ENCODE measurements at regions not wholly inside any gene's neighbourhood (a gene's known extent, or its start where the extent isn't known, plus 50 kb on each side); places are given as distances from the start of the nearest gene placed in this dataset.
A peak's percentile ranks its signal among the peaks of the same experiment; 100 is the strongest.
"Not testable (repeated sequence)": the region's sequence is repeated elsewhere in the genome, so short reads cannot be mapped to it uniquely, and the experiment has no call there.

DNA sequence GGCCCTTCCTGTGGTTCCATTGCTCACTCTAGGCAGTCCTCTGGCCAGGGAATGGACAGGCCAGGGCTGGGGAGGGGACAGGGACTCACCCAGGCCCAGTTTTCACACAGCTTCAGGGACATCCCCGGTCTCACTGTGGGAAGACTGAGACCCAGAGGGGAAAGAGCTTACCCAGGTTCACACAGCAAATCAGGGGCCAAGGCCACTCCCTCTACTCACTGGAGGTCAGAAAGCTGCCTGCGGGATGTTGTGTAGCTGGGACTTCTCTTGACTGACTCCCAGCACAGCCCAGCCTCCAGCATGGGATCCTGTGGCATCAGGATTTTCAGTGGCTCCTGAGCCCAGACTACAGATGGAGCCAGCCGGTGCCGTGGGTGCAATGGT lies 122.3 kb upstream of the AKAP13 start:
- peak in 1 of 2 donors; percentile 51 for DNase-seq (ENCODE audit: low spot score in 2 of 2)
- H3K4me3 Mint-ChIP-seq, ATAC-seq, H3K4me1 Mint-ChIP-seq, H3K36me3 Mint-ChIP-seq, H3K9me3 Mint-ChIP-seq, H3K27ac Mint-ChIP-seq: not testable (repeated sequence)

DNA sequence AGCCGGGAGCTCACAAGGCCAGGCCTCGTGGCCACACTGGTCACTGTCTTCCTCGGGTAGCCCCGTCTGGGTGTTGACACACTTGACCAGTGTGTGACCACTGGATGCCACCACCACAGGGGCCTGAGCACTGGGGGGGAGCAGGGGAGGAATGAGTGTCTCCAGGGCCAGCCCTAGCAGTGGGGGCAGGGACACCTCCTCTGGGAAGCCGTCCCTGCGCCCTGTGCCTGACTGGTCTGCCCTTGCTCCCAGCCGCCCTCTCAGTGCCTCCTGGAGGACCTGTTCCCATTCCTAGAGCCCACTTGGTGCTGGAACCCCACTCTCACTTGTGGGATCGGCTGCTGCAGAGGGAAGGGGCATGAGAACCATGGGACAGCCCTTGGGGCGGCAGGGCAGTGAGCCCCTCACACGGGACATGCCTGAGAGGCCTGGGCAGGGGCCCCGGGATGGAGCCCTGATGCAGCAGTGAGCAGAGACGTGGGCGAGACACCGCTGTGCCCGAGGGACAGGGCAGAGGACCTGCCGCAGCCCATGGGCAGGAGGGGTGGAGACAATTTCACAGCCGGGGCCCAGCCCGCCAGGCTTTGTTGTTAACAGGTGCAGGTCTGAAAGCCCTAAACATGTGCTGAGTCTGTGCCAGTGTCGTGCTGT lies 121.7 kb upstream of the AKAP13 start:
- not testable (repeated sequence) for H3K9me3 Mint-ChIP-seq, H3K27ac Mint-ChIP-seq, H3K36me3 Mint-ChIP-seq, ATAC-seq, H3K4me3 Mint-ChIP-seq, H3K4me1 Mint-ChIP-seq
- peak in 1 of 2 donors; percentile 45 for DNase-seq (ENCODE audit: low spot score in 2 of 2)

DNA sequence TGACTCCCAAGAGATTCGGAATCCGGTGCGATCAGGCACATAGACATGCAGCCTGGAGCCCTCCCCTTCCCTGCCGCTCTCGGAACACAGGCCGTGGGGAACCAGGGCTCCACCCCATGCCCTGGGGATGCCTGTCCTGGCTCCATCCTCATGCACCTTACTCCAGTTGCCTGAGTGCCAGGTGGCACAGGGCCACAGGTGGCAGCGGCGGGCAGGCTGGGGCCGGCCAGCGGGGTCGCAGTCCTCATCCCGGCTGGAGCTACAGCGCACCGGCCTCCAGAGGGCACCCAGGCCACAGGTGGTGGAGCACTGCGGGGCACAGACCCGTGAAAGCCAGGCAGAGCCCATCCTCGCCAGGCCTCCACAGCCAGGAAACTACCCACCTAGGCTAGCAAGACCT lies 119.9 kb upstream of the AKAP13 start:
- not testable (repeated sequence) for H3K4me3 Mint-ChIP-seq, H3K27ac Mint-ChIP-seq, H3K36me3 Mint-ChIP-seq, H3K4me1 Mint-ChIP-seq, ATAC-seq, H3K9me3 Mint-ChIP-seq
- DNase-seq (ENCODE audit: low spot score in 2 of 2) = peak in 1 of 2 donors; percentile 38

DNA sequence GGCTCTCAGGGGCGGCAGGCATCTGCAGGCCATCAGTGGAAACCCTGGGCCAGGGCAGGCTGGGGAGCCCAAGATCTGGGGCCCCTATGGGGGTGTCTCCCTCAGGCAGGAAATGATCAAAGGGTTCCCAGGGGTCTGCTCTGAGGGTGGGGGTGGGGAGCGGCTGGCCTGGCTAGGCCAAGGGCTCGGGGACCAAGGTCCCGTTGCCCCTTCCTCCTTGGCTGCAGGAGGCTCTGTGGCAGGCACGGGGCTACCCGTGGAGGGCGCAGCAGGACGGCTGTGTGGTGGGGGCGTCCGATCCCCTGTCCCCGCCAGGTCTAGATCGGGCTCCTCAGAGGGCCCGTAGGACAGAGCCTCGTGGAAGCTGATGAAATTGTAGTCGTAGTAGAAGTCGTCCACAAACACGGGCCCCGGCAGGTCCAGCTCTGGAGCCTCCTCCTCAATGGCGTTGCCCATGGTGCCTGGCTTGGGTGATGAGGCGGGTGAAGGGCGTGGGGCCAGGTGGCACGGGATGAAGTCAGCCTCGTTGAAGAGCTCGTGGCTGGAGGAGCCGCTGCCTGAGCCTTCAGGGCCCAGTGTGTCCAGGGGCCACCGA lies 117.8 kb upstream of the AKAP13 start:
- H3K36me3 Mint-ChIP-seq, H3K27ac Mint-ChIP-seq, H3K4me1 Mint-ChIP-seq, ATAC-seq, H3K4me3 Mint-ChIP-seq, H3K9me3 Mint-ChIP-seq: not testable (repeated sequence)
- peak in 1 of 2 donors; percentile 44 for DNase-seq (ENCODE audit: low spot score in 2 of 2)

DNA sequence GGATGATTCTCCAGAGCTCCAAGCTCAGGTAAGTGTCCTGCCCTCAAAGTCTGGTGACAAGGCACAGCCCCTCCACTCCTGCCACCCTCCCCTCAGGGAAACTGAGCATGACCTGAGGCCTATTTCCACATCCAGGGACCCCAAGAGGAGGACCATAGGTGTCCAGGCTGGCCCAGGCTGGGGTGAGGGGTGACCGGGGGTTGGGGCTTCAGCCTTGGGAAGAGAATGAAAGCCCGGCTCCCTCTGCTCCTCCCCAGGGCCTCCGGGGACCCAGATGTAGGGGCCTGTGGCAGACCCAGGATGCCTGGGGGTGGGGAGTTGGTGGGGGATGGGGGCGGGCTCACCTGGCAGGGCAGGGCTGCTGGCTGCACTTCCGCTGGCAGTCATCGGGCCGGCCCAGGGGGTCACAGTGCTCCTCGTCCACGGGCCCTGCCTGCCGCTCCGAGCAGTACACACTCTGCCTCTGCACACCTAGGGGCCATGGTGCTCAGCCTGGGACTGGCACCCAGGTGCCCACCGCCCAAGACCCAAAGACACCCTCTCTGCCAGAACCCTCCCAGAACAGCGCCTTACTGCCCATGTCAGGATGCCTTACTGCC lies 116.5 kb upstream of the AKAP13 start:
- peak in 1 of 2 donors; percentile 38 for DNase-seq (ENCODE audit: low spot score in 2 of 2)
- not testable (repeated sequence) for ATAC-seq, H3K4me1 Mint-ChIP-seq, H3K4me3 Mint-ChIP-seq, H3K36me3 Mint-ChIP-seq, H3K9me3 Mint-ChIP-seq, H3K27ac Mint-ChIP-seq

DNA sequence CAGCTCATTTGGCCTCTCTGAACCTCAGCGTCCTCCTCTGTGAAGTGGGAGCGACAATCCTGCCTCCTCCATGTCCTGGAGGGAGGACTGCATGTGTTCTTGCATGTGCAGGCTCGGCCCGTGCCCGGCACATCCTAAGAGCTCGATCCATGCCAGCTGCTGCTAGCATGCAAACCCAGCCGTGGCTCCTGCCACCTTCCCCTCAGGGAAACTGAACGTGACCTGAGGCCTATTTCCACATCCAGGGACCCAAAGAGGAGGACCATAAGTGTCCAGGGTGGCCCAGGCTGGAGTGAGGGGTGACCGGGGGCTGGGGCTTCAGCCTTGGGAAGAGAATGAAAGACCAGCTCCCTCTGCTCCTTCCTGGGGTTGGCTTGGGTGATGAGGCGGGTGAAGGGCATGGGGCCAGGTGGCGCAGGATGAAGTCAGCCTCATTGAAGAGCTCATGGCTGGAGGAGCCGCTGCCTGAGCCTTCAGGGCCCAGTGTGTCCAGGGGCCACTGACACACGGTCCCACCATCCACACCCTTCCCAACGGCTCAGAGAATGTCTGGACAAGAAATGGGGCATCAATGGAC lies 115.7 kb upstream of the AKAP13 start:
- not testable (repeated sequence) for H3K4me3 Mint-ChIP-seq

DNA sequence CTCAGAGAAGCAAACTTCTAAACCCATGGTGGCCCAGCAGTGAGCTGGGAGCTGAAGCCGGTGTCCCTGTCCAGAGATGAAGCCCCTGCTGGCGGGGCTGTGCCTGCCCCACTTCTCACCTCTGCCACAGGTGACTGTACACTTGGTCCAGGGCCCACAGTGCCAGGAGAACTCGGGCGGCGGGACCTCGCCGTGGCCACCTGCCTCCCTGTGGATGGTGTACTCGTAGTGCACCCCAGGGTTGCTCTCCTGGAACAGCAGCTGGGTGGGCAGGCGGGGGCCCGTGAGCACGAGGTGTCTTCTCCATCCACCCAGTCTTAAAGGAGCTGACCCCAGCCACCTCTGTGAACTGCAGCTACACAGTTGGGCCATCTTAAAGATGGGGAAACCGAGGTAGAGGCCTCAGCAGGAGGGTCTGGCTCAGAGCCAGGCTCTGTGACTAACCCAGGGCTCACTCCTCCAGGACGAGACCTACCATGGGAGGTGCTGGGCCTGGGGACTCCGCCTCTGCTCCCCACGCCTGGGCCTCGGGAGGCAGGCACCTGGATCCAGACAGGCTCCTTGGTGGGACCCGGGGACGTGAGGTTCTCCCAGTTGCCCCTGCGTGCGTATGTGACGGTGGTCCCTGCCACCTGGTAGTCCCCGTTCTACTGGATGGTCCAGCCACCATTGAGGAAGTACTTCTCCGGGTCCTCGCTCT lies 113.1 kb upstream of the AKAP13 start:
- not testable (repeated sequence) for H3K4me3 Mint-ChIP-seq; H3K4me1 Mint-ChIP-seq; H3K36me3 Mint-ChIP-seq; H3K27ac Mint-ChIP-seq; H3K9me3 Mint-ChIP-seq; DNase-seq (ENCODE audit: low spot score in 2 of 2)
- peak; percentile 6 for ATAC-seq

More for the DNA sequence above, 115.7 kb upstream of the AKAP13 start:
- H3K9me3 Mint-ChIP-seq, ATAC-seq, H3K36me3 Mint-ChIP-seq, H3K4me1 Mint-ChIP-seq, H3K27ac Mint-ChIP-seq: not testable (repeated sequence)
- DNase-seq (ENCODE audit: low spot score in 2 of 2) = peak in 1 of 2 donors; percentile 43

DNA sequence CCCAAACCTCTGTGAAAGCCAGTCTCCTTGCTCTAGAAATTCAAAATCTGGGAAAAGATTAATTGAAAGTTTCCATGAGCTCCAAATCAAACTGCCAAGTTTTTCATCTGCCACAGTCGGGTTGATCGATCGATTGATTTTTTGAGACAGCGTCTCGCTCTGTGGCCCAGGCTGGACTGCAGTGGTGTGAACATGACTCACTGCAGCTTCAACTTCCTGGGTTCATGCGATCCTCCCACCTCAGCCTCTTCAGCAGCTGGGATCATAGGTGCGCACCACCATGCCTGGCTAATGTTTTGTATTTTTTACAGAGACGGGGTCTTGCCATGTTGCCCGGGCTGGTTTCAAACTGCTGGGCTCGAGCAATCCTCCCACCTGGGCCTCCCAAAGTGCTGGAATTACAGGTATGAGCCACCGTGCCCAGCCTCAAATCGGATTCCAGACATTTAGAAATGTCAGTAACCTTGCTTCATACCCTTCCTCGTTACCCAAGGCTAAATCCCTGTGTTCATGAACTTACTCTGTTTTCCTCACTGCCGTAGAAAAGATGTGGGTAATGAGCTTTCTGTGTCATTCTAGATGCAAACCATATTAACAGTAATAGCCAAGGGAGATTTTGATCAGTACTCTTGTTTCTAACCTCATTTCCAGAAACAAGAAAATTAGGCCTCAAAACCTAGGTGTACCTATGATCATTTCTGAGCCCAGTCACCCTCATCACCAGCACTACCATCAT lies 105.9 kb upstream of the AKAP13 start:
- Mint-ChIP-seq H3K36me3 (no peaks in the 10 kb centered on the region), H3K27ac (no peak overlapping the region), H3K4me3 (no peak overlapping the region), H3K9me3 (no peaks in the 10 kb centered on the region), H3K4me1 (no peaks in the 10 kb centered on the region)
- ATAC-seq = no peak
- no peak for DNase-seq (ENCODE audit: low spot score in 2 of 2)

DNA sequence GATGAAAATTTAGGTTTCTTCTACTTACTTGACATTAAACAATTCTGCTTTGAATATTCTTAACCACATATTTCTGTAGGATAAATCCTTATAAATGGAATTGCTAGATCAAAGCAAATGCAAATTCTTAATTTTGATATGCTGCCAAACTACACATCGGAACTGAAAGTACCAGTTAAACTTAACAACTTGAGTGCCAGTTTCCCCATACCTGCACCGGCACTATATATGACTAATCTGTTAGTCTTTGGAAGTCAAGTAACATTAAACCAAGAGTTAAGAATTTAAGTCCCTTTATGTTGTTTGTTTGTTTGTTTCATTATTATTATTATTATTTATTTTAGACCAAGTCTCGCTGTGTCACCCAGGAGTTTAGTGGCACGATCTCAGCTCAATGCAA lies 103.9 kb upstream of the AKAP13 start:
- H3K4me1 Mint-ChIP-seq = peaks cover 7% of the 10 kb centered on the region
- H3K27ac Mint-ChIP-seq = no peak overlapping the region
- H3K36me3 Mint-ChIP-seq = no peaks in the 10 kb centered on the region
- ATAC-seq (no peak), DNase-seq (ENCODE audit: low spot score in 2 of 2) (no peak)
- H3K9me3 Mint-ChIP-seq = no peaks in the 10 kb centered on the region
- no peak overlapping the region for H3K4me3 Mint-ChIP-seq

DNA sequence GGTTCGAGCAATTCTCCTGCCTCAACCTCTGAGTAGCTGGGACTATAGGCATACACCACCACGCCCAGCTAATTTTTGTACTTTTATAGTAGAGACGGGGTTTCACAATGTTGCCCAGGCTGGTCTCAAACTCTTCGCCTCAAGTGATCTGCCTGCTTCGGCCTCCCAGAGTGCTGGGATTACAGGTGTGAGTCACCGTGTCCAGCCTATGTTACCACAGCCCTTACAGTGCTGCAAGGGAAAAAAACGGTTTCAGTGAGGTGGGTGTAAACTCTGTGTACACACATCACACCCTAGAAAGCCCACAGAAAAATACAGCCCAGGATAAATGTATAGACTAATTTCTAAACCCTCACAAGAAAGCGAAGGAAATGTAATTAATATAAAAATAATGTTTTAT lies 103.5 kb upstream of the AKAP13 start:
- Mint-ChIP-seq H3K9me3 (no peaks in the 10 kb centered on the region), H3K36me3 (no peaks in the 10 kb centered on the region), H3K27ac (no peak overlapping the region), H3K4me3 (no peak overlapping the region), H3K4me1 (peaks cover 7% of the 10 kb centered on the region)
- ATAC-seq (no peak), DNase-seq (ENCODE audit: low spot score in 2 of 2) (no peak)

DNA sequence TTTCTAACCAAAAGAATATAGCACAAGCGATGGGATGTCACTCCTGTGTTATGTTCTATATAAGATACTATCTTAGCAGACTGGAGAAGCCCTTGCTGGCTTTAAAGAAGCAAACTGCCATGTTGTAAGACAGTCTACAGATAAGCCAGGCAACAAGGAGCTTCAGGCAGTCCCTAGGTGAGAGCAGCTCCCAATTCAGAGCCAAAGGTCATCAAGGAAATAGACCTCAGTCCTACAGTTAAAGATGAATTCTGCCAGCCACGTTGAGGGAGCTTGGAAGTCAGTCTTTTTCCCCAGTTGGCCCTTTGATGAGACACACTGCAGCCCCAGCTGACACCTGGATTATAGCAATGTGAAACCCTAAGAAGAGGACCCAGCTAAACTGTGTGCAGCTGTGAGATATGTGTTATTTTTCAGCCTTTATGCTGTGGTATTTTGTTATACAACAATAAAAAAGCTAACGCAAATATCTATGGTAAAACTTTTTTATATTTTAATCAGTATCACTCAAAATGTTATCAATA lies 102.5 kb upstream of the AKAP13 start:
- H3K9me3 Mint-ChIP-seq = no peaks in the 10 kb centered on the region
- no peak for DNase-seq (ENCODE audit: low spot score in 2 of 2)
- no peak overlapping the region for H3K4me3 Mint-ChIP-seq
- H3K36me3 Mint-ChIP-seq = no peaks in the 10 kb centered on the region
- no peak for ATAC-seq
- peaks cover 7% of the 10 kb centered on the region for H3K4me1 Mint-ChIP-seq
- no peak overlapping the region for H3K27ac Mint-ChIP-seq

DNA sequence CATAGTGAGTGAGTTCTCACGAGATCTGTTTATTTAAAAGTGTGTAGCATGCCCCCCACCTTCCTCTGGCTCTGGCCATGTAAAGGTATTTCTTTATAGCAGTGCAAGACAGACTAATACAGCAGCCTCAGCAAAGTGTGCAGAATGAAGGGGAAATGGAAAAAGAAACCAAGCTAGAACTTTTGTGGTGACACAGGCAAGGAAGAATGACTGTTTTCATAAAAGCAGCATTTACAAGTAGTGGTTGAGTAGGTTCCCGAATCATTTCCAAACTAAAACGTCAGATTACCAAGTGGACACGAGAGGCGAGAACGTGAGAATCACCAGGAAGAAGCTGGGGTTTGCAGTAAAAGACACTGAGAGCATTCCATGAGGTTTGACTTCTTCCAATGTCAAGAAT lies 100.2 kb upstream of the AKAP13 start:
- Mint-ChIP-seq H3K36me3 (no peaks in the 10 kb centered on the region), H3K27ac (no peak overlapping the region)
- peak; percentile 70 for ATAC-seq

DNA sequence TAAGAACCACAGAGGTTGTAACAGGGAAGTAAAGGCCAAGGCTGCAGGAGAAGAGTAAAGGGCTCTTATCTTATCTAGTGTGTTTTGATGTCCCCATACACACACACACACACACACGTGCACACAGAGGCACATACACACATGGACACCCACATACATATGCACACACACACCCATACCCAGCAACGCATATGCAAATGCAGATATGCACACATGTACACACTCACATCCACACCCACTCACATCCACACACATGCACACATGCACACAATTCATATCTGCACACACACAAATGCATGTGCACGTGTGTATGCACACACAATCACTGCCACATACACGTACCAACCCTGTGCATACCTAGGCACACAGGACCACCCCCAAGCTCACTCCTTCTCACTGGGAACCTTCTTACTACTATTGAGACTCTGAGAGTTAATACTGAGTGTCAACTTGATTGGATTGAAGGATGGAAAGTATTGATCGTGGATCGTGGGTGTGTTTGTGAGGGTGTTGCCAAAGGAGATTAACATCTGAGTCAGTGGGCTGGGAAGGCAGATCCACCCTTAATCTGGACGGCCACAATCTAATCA lies 99.0 kb upstream of the AKAP13 start:
- Mint-ChIP-seq H3K4me1 (peaks cover 7% of the 10 kb centered on the region), H3K4me3 (no peak overlapping the region), H3K27ac (no peak overlapping the region), H3K36me3 (no peaks in the 10 kb centered on the region), H3K9me3 (no peaks in the 10 kb centered on the region)
- ATAC-seq = no peak
- DNase-seq (ENCODE audit: low spot score in 2 of 2) = no peak

More for the DNA sequence above, 100.2 kb upstream of the AKAP13 start:
- Mint-ChIP-seq H3K4me1 (peaks cover 7% of the 10 kb centered on the region), H3K4me3 (no peak overlapping the region), H3K9me3 (no peaks in the 10 kb centered on the region)
- DNase-seq (ENCODE audit: low spot score in 2 of 2) = no peak

DNA sequence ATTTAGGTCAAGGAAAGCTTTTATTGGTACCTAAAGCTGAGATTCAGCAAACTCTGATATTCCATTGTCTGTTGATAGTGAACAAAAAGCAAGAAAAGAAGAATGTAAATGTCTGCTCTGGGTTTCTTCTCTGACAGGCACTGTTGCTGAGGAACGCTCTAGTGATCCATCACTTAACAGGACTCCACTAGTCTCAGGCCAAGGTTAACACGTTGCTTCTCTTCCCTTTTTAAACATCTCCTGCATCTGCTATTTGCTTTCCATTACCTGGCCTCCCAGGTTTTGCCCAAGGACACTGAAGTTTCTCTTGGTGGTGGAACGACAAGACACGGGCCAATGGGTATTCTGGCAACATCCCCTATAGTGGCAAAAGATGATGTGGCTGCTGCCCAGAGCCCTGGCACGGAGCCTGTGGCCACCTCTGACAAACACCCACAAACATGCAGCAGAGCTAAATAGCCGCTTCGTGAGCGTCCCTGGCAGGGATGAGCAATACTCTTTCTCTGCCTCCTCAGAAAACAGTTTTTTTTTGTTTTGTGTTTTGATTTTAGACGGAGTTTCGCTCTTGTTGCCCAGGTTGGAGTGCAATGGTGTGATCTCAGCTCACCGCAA lies 97.8 kb upstream of the AKAP13 start:
- no peak for ATAC-seq
- DNase-seq (ENCODE audit: low spot score in 2 of 2) = no peak
- peaks cover 7% of the 10 kb centered on the region for H3K4me1 Mint-ChIP-seq
- H3K4me3 Mint-ChIP-seq = no peak overlapping the region
- no peak overlapping the region for H3K27ac Mint-ChIP-seq
- no peaks in the 10 kb centered on the region for H3K36me3 Mint-ChIP-seq
- H3K9me3 Mint-ChIP-seq = no peaks in the 10 kb centered on the region
